Adrenal gland (tissue), 9 donors: ENCODE measurements at regions not wholly inside any gene's neighbourhood (a gene's known extent, or its start where the extent isn't known, plus 50 kb on each side); places are given as distances from the start of the nearest gene placed in this dataset.

Experiments used
- DNase-seq, 7 donors: peaks; one replicate each; pipeline ENCODE4 v3.0.0-alpha.2; 2019 to 2020
- H3K27ac ChIP-seq, 5 donors: fragments of 200-600 bp; sonication (generic) in 4 of 5; 1 replicate in 3 of 5; 2 replicates in 2 of 5; pipeline versions ENCODE4 v1.5.1 to v1.8.0; 2016 to 2020; ENCODE audit warnings: mild to moderate bottlenecking in 1 of 5
- H3K27me3 ChIP-seq: fragments of 200-600 bp; 2 replicates; pipeline ENCODE4 v1.8.0; 2021
- H3K36me3 ChIP-seq, 2 donors: fragments of 200-600 bp; replicated peaks in 1 of 2; 1 replicate in 1 of 2; 2 replicates in 1 of 2; pipeline versions ENCODE4 v1.5.1 to v1.8.0; 2018 to 2022
- H3K4me1 ChIP-seq, 2 donors: fragments of 200-600 bp; replicated peaks in 1 of 2; 1 replicate in 1 of 2; 2 replicates in 1 of 2; pipeline versions ENCODE4 v1.5.1 to v1.8.0; 2018 to 2021
- H3K4me3 ChIP-seq, 4 donors: fragments of 200-600 bp; sonication (generic) in 3 of 4; one replicate each; pipeline ENCODE4 v1.5.1; 2016 to 2018
- H3K9me3 ChIP-seq, 3 donors: fragments of 200-600 bp; sonication (generic) in 1 of 3; replicated peaks in 1 of 3; 1 replicate in 2 of 3; 2 replicates in 1 of 3; pipeline versions ENCODE4 v1.5.1 to v1.8.0; 2016 to 2021
- CTCF ChIP-seq, 6 experiments: fragments of 450-650 bp in 4 of 6; fragments of 200-600 bp in 2 of 6; sonication (generic) in 1 of 6; IDR thresholded peaks; 1 replicate in 5 of 6; 2 replicates in 1 of 6; pipeline versions ENCODE4 v1.5.1 to v1.8.0; 2016 to 2021; ENCODE audit warnings: antibody characterized with exemption in 6 of 6, mild to moderate bottlenecking in 2 of 6, moderate library complexity in 1 of 6
- POLR2A ChIP-seq, 2 donors: fragments of 450-650 bp; IDR thresholded peaks; one replicate each; pipeline ENCODE4 v1.6.1; 2017; ENCODE audit warnings: antibody characterized with exemption in 2 of 2, mild to moderate bottlenecking in 2 of 2, moderate library complexity in 1 of 2
- WGBS, 4 donors: extraction: QIAGEN DNeasy Blood & Tissue Kit in 2 of 4; methylation state at CpG; one replicate each; pipeline versions ENCODE4 v1.1.5 to v1.1.7; 2013 to 2017; 5-methylcytosine and 5-hydroxymethylcytosine counted together
- intact Hi-C, 2 donors: fragments of 100-400 bp; cut with DNase I; formaldehyde crosslinking; loops; one replicate each; pipeline versions ENCODE4 v1.14.1 to v1.15.0; 2022 to 2023
- donor health status: healthy with polysubstance abuse.
- donor health status: Bipolar disorder and iron deficiency.
- donor health status: DM: yes; HTN: yes; CAD: no.
- donor health status: DM: no; HTN: no; CAD: no.
- donor health status: DM: no; HTN: no; CAD: no.

GRCh38 chr10:70939441-70940003, 51.2 kb upstream of the PCBD1 start:
- no peak for DNase-seq
- no peak overlapping the region for H3K27ac ChIP-seq
- 30 to 67% (median 37%) methylated on average over 1 of the region's 1 CpG for WGBS, 4 donors
- H3K4me1 ChIP-seq = no peaks in the 10 kb centered on the region
- no peak overlapping the region for H3K4me3 ChIP-seq
- H3K27me3 ChIP-seq = no peaks in the 10 kb centered on the region
- H3K36me3 ChIP-seq = no peaks in the 10 kb centered on the region
- H3K9me3 ChIP-seq = no peaks in the 10 kb centered on the region
- intact Hi-C loops = no loop called here
- TF ChIP-seq CTCF (IDR thresholded peaks at IDR 0.05) (no peak), POLR2A (IDR thresholded peaks at IDR 0.05) (no peak)

GRCh38 chr10:70940834-70941568, 52.6 kb upstream of the PCBD1 start:
- Histone ChIP-seq H3K4me1 (no peaks in the 10 kb centered on the region), H3K27me3 (no peaks in the 10 kb centered on the region), H3K9me3 (no peaks in the 10 kb centered on the region), H3K4me3 (no peak overlapping the region), H3K27ac (no peak overlapping the region), H3K36me3 (no peaks in the 10 kb centered on the region)
- peak in 4 of 7 donors; percentile 29 to 68 (median 34) for DNase-seq
- TF ChIP-seq POLR2A (IDR thresholded peaks at IDR 0.05) = no peak
- TF ChIP-seq CTCF (IDR thresholded peaks at IDR 0.05) = no peak
- WGBS, 4 donors = 63 to 73% (median 70%) methylated on average over 6 of the region's 6 CpGs
- intact Hi-C loops = no loop called here

GRCh38 chr10:70942125-70942524, 53.8 kb upstream of the PCBD1 start:
- Histone ChIP-seq H3K27me3 (no peaks in the 10 kb centered on the region), H3K4me3 (no peak overlapping the region), H3K4me1 (no peaks in the 10 kb centered on the region), H3K27ac (no peak overlapping the region), H3K9me3 (no peaks in the 10 kb centered on the region), H3K36me3 (no peaks in the 10 kb centered on the region)
- intact Hi-C loops = no loop called here
- TF ChIP-seq POLR2A (IDR thresholded peaks at IDR 0.05) (no peak), CTCF (IDR thresholded peaks at IDR 0.05) (no peak)
- 83 to 92% (median 86%) methylated on average over 4 to 6 of the region's 6 CpGs for WGBS, 4 donors
- no peak for DNase-seq

- Histone ChIP-seq H3K4me1 (no peaks in the 10 kb centered on the region), H3K27ac (no peak overlapping the region), H3K9me3 (no peaks in the 10 kb centered on the region), H3K27me3 (no peaks in the 10 kb centered on the region), H3K4me3 (no peak overlapping the region), H3K36me3 (no peaks in the 10 kb centered on the region)
- intact Hi-C loops = no loop called here
- WGBS, 4 donors = 85 to 100% (median 92%) methylated on average over 1 to 3 of the region's 3 CpGs
- no peak for DNase-seq
- no peak for TF ChIP-seq POLR2A (IDR thresholded peaks at IDR 0.05)
- TF ChIP-seq CTCF (IDR thresholded peaks at IDR 0.05) = no peak
These were observed 54.4 kb upstream of the PCBD1 start for GRCh38 chr10:70942725-70943124.
